GM03348 (cell line): ENCODE measurements at regions not wholly inside any gene's neighbourhood (a gene's known extent, or its start where the extent isn't known, plus 50 kb on each side); places are given as distances from the start of the nearest gene placed in this dataset.

Experiments
- DNase-seq: peaks from one replicate; pipeline ENCODE4 v3.0.0; 2012; ENCODE audit warnings: low spot score

DNA sequence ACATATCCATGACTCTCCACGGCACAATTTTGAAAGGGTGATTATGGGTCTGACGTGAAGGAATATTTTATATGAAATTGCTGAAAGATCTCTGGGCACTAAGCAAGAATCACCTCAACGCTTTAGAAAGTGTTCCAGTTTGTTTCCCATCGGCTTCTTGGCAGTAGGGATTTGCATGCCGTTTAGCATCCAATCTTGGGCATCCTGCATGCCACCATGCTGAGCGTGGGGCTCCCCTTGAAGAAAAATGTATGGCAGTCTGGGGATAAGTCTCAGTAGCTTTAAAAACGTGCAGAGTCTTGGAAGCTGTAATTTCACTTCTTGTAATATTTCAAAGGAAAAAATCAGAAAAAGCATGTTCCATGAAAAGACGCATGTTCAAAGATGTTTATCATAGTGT is 151.7 kb downstream of the DMRT2 start:
- no peak for DNase-seq

GRCh38 chr9:1202512-1203280 is 152.5 kb downstream of the DMRT2 start:
- DNase-seq = no peak

DNA sequence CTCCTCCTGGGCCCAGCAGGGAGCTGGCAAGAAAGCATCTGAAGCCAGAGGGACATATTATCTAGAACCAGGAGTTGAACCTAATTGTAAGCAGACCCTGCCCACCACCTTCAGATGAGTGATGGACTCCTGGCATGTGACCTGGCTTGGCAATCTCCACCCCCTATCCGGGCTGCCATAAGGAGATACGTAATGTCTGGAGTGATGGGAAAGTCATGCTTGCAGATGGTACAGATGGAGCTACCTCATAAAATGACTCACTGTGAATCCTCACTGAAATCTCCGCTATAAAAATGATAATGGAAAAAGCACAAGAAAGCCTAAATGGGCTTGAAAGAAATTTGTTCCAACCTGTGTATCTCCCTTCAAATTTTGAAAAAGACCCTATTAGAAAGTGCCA is 157.5 kb downstream of the DMRT2 start:
- DNase-seq = peak; percentile 65

GRCh38 chr9:1208157-1208556 is 158.0 kb downstream of the DMRT2 start:
- peak; percentile 68 for DNase-seq

DNA sequence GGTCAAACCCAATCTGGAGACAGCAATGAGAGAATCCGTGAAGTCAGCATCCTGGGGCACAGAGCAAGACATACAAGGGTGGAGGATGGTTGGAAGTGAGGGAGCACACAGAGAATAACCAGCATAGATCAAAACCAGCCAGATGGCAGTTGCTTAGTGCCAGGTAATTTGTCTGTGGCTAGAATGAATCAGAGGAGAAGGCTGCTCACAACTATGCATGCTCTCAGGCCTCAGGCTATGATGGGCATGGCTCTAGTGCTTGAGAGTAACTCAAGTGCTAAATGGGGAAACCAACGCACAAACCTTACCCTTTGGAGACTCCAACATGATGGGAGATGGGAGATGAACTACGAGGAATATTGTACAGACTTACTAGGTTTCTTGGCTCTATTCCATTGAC is 160.8 kb downstream of the DMRT2 start:
- DNase-seq = no peak

- peak; percentile 33 for DNase-seq
These were observed 166.4 kb downstream of the DMRT2 start for GRCh38 chr9:1216532-1216931.

GRCh38 chr9:1217076-1217475 is 166.9 kb downstream of the DMRT2 start:
- DNase-seq = no peak

GRCh38 chr9:1219284-1219683 is 169.1 kb downstream of the DMRT2 start:
- DNase-seq = no peak

DNA sequence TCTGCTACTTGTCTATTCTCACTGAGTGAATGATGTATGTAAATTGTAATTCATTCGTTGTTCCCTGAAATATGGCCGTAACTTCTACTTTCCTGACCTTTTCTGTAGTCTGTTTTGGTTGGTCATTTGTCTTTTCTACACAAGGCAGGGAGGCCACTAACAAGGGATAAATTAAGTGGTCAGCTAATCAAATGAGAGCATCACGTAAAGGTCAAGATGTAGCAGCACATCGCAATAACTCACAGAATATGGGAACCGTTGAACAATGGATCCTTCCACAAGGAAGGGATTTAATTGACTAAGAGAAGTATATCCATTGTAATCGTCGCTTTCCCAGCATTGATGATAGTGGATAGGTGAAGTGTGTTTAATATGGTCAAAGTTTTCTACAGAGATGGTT is 171.1 kb downstream of the DMRT2 start:
- DNase-seq = no peak

GRCh38 chr9:1222511-1222910 is 172.4 kb downstream of the DMRT2 start:
- DNase-seq = peak; percentile 45

- peak; percentile 72 for DNase-seq
These were observed 182.1 kb downstream of the DMRT2 start for GRCh38 chr9:1231998-1232919.

DNA sequence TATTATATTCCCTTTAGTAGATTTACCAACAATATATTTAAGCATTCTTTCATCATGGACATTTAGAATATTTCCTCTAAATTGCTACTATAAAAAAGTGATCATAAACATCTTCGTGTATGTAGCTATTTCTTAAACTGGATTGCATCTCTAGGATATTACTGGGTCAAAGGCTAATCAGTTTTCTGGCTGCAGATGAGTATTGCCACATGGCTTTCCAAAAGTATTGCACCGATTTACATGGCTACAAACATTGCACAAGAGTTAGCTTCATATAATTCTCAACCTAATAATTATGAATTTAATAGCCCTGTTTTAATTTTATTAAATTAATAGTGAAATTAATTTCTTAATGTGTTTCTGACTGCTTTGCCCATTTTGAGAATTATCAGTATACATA is 183.4 kb downstream of the DMRT2 start:
- DNase-seq = no peak

DNA sequence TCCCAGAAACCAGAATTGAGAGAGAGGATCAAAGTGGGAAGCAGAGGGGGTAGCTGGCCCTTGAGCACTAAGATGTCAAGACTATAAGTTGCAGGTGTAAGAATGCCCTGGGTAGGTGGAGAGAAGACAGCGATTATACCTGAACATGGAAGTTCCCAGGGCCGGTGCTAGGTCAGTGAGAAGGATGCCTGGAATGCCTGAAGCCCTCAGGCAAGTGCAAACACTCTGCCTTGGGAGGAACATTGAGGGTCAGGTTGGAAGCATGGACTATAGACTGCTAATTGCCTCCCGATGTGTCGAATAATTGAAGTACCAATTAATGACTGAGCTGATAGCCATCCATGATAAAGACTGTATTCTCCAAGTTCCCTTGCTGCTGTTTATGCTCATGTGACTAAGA is 185.5 kb downstream of the DMRT2 start:
- DNase-seq = no peak

DNA sequence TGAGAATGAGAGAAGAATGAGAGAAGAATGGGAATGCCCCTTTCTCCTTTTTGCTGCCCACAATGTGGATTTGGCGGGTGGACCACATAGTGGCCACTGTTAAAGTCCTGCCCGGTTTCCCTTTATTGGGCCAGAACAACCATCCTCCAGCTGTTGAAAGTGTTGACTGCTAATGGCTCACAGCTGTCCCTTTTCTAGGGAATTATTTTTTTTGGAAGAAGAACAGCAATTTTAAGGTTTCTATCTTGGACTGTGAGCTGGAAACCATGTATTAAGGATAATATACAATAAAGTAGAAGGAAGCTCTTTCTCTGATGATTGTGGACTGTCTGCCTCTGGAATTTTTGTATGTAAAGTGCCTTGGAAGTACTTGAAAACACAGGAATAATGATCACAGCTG is 185.9 kb downstream of the DMRT2 start:
- no peak for DNase-seq

- DNase-seq = no peak
These were observed 188.2 kb downstream of the DMRT2 start for GRCh38 chr9:1238407-1238806.

GRCh38 chr9:1248743-1249142 is 198.6 kb downstream of the DMRT2 start:
- DNase-seq = no peak

- no peak for DNase-seq
These were observed 203.2 kb downstream of the DMRT2 start for GRCh38 chr9:1253064-1253979.

DNA sequence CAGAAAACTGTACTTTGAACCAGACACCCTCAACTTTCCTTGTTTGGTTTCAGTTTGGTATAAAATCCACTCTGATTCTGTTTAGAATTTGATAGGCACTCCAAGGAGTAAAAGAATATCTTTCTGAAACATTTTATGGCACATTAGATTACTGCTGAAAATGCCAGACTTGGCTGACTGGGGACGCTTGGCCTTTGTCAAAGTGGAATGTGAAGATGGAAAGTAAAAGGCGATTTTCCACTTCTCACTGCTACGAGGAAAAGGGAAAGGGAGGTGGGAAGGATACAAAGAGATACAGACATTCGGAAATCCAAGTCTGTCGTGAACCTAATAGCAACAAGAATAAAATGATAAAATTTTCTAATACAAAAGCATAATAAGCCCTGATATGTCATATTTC is 203.9 kb downstream of the DMRT2 start:
- no peak for DNase-seq

DNA sequence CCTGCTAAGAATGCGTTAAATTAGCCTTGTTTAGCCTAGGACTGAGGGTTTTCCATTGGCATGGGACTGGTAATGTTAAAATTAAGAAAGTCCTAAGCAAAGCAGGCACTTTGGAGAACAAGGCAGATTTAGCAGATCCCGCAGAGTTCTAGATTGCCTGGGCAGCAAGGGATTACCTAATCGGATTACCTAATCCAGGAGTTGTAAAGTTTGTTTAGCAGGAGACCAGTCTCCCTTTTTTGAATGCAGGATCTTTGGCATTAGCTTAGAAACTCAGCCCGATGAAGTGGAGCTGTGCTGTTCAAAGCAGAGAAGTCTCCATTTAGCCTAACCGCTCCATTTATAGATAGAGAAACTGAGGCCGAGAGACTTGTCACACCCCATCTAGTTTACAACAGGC is 206.0 kb downstream of the DMRT2 start:
- no peak for DNase-seq

DNA sequence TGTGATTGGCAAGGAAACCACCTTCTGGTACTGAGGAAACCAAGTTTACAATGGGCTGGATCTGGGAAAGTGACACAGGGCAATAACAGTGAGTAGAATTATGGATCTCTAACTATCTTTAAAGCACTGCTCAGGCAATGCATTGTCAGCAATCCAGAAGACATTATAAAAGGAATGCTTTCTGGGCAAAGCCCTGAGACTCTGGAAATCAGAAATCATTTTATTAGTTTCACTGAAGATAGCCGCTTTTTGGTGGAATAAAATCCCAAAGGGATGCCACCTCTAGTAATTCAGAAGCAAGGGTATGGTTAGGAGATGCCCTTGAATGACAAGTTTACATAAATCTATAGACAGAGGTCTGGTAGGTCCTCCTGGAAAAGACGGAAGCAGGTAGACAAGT is 211.1 kb downstream of the DMRT2 start:
- DNase-seq = no peak

DNA sequence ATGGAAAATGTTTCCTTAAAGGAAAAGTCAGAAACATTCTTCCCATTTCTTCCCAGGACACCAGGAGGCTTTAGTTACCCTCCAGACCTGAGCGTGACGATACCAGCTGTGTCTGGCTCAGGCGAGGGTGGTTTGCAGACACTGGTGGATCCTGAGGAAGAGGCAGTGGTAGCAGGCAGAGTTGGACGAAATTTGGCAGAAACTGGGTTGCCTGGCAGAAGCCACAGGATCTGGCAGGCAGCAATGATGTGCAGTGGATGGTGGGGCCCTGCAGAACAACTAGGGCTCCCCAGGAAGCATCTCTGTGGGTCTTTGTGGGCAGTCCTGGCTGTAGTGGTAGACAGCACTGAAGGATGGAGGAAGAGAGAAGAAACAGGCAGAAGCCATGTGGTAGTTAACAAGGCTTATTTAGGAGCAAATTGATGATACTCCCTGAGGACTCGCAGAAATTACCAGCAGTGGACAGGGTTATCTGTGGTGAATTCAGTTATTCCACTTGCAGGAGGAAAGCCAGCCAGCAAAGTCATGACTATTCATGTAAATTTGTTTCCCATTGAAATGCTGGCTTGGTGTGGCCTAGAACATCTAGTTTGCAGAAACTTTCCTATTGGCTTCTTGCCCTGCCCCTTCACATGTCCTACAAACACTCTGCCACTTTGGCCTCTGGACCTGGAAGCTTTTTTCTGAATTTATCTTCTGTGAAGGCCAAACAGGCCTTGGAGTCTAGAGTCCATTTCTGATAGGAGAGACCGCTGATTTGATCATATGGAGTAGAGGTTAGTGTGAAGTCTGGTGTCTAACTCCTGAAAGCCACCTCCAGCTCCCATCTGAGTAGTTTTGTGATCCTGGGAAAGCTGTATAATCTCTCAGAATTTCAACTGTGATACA is 212.0 kb downstream of the DMRT2 start:
- no peak for DNase-seq
